ENCODE measurements at regions not wholly inside any gene's neighbourhood (a gene's known extent, or its start where the extent isn't known, plus 50 kb on each side); places are given as distances from the start of the nearest gene placed in this dataset.

GRCh38 chr1:194024659-194025058 is 838.2 kb upstream of the B3GALT2 start:
- ATAC-seq, result peak; percentile 81
- TF ChIP-seq TSHZ2 (CRISPR knock-in tag; IDR thresholded peaks at IDR 0.05) (no peak), ZNF565 (CRISPR knock-in tag; conservative IDR thresholded peaks at IDR 0.05; ENCODE audit: low read depth) (no peak), ESRRG (CRISPR knock-in tag; IDR thresholded peaks at IDR 0.05) (no peak), RARB (CRISPR knock-in tag; IDR thresholded peaks at IDR 0.05) (no peak; the same call in 1 of the 2 replicates), CSDC2 (CRISPR knock-in tag; IDR thresholded peaks at IDR 0.05) (no peak), GLIS3 (CRISPR knock-in tag; IDR thresholded peaks at IDR 0.05) (no peak), ZFP3 (CRISPR knock-in tag; IDR thresholded peaks at IDR 0.05) (no peak), ZNF8 (CRISPR knock-in tag; IDR thresholded peaks at IDR 0.05) (no peak), ZC3H10 (CRISPR knock-in tag; IDR thresholded peaks at IDR 0.05) (peak; percentile 99), TCF4 (CRISPR knock-in tag; IDR thresholded peaks at IDR 0.05; ENCODE audit: borderline replicate concordance) (no peak), ARNTL (CRISPR knock-in tag; IDR thresholded peaks at IDR 0.05; ENCODE audit: borderline replicate concordance, low read depth) (no peak), SNAI2 (CRISPR knock-in tag; IDR thresholded peaks at IDR 0.05) (no peak), BACH2 (CRISPR knock-in tag; IDR thresholded peaks at IDR 0.05; ENCODE audit: borderline replicate concordance) (no peak), OSR1 (CRISPR knock-in tag; IDR thresholded peaks at IDR 0.05) (no peak), TOX (CRISPR knock-in tag; IDR thresholded peaks at IDR 0.05; ENCODE audit: borderline replicate concordance) (peak; percentile 98), ZNF70 (CRISPR knock-in tag; IDR thresholded peaks at IDR 0.05) (no peak), ISL1 (CRISPR knock-in tag; IDR thresholded peaks at IDR 0.05) (no peak), PPARA (CRISPR knock-in tag; IDR thresholded peaks at IDR 0.05; ENCODE audit: borderline replicate concordance) (no peak), ZFP30 (CRISPR knock-in tag; IDR thresholded peaks at IDR 0.05) (no peak)
- TF ChIP-seq, protein P1, sequence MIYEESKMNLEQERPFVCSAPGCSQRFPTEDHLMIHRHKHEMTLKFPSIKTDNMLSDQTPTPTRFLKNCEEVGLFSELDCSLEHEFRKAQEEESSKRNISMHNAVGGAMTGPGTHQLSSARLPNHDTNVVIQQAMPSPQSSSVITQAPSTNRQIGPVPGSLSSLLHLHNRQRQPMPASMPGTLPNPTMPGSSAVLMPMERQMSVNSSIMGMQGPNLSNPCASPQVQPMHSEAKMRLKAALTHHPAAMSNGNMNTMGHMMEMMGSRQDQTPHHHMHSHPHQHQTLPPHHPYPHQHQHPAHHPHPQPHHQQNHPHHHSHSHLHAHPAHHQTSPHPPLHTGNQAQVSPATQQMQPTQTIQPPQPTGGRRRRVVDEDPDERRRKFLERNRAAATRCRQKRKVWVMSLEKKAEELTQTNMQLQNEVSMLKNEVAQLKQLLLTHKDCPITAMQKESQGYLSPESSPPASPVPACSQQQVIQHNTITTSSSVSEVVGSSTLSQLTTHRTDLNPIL (CRISPR knock-in tag; IDR thresholded peaks at IDR 0.05; ENCODE audit: low read depth), result no peak
- TF ChIP-seq, protein P2, sequence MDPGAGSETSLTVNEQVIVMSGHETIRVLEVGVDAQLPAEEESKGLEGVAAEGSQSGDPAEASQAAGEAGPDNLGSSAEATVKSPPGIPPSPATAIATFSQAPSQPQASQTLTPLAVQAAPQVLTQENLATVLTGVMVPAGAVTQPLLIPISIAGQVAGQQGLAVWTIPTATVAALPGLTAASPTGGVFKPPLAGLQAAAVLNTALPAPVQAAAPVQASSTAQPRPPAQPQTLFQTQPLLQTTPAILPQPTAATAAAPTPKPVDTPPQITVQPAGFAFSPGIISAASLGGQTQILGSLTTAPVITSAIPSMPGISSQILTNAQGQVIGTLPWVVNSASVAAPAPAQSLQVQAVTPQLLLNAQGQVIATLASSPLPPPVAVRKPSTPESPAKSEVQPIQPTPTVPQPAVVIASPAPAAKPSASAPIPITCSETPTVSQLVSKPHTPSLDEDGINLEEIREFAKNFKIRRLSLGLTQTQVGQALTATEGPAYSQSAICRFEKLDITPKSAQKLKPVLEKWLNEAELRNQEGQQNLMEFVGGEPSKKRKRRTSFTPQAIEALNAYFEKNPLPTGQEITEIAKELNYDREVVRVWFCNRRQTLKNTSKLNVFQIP (CRISPR knock-in tag; IDR thresholded peaks at IDR 0.05; ENCODE audit: borderline replicate concordance, low read depth), result peak; percentile 15; the same call in 1 of the 2 replicates
- TF ChIP-seq, protein P3, sequence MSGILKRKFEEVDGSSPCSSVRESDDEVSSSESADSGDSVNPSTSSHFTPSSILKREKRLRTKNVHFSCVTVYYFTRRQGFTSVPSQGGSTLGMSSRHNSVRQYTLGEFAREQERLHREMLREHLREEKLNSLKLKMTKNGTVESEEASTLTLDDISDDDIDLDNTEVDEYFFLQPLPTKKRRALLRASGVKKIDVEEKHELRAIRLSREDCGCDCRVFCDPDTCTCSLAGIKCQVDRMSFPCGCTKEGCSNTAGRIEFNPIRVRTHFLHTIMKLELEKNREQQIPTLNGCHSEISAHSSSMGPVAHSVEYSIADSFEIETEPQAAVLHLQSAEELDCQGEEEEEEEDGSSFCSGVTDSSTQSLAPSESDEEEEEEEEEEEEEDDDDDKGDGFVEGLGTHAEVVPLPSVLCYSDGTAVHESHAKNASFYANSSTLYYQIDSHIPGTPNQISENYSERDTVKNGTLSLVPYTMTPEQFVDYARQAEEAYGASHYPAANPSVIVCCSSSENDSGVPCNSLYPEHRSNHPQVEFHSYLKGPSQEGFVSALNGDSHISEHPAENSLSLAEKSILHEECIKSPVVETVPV (CRISPR knock-in tag; IDR thresholded peaks at IDR 0.05), result no peak
- TF ChIP-seq, protein P4, sequence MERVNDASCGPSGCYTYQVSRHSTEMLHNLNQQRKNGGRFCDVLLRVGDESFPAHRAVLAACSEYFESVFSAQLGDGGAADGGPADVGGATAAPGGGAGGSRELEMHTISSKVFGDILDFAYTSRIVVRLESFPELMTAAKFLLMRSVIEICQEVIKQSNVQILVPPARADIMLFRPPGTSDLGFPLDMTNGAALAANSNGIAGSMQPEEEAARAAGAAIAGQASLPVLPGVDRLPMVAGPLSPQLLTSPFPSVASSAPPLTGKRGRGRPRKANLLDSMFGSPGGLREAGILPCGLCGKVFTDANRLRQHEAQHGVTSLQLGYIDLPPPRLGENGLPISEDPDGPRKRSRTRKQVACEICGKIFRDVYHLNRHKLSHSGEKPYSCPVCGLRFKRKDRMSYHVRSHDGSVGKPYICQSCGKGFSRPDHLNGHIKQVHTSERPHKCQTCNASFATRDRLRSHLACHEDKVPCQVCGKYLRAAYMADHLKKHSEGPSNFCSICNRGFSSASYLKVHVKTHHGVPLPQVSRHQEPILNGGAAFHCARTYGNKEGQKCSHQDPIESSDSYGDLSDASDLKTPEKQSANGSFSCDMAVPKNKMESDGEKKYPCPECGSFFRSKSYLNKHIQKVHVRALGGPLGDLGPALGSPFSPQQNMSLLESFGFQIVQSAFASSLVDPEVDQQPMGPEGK (CRISPR knock-in tag; IDR thresholded peaks at IDR 0.05; ENCODE audit: borderline replicate concordance), result no peak; the same call in 1 of the 2 replicates

DNA sequence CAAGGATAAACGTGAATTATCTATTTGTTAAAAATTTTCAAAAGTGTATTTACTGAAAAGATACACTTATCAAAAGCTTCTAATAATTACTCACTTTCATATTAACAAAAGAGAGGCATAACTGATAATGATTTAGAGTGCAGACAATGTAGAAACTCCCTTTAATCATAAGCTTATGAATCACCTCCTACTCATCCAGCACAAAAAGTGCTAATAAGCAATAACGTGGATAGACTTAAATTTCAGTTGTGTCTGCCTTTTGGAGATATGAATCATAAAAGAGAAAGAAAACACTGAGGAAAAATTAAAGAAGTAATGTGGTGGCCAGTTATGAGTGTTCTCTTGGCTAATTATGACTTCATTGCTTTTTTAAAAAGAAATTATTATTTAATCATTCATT is 827.6 kb upstream of the B3GALT2 start:
- no peak for ATAC-seq
- no peak for TF ChIP-seq ZFP3 (CRISPR knock-in tag; IDR thresholded peaks at IDR 0.05)
- no peak for TF ChIP-seq ZC3H10 (CRISPR knock-in tag; IDR thresholded peaks at IDR 0.05)
- TF ChIP-seq BACH2 (CRISPR knock-in tag; IDR thresholded peaks at IDR 0.05; ENCODE audit: borderline replicate concordance), result no peak
- TF ChIP-seq ZNF8 (CRISPR knock-in tag; IDR thresholded peaks at IDR 0.05), result no peak
- no peak for TF ChIP-seq ISL1 (CRISPR knock-in tag; IDR thresholded peaks at IDR 0.05)
- no peak for TF ChIP-seq RARB (CRISPR knock-in tag; IDR thresholded peaks at IDR 0.05)
- TF ChIP-seq ESRRG (CRISPR knock-in tag; IDR thresholded peaks at IDR 0.05), result no peak
- no peak for TF ChIP-seq CSDC2 (CRISPR knock-in tag; IDR thresholded peaks at IDR 0.05)
- TF ChIP-seq, protein P3 (CRISPR knock-in tag; IDR thresholded peaks at IDR 0.05), result no peak
- no peak for TF ChIP-seq TOX (CRISPR knock-in tag; IDR thresholded peaks at IDR 0.05; ENCODE audit: borderline replicate concordance)
- TF ChIP-seq, protein P2 (CRISPR knock-in tag; IDR thresholded peaks at IDR 0.05; ENCODE audit: borderline replicate concordance, low read depth), result no peak
- no peak for TF ChIP-seq SNAI2 (CRISPR knock-in tag; IDR thresholded peaks at IDR 0.05)
- no peak for TF ChIP-seq GLIS3 (CRISPR knock-in tag; IDR thresholded peaks at IDR 0.05)
- TF ChIP-seq, protein P1 (CRISPR knock-in tag; IDR thresholded peaks at IDR 0.05; ENCODE audit: low read depth), result no peak
- TF ChIP-seq ZNF70 (CRISPR knock-in tag; IDR thresholded peaks at IDR 0.05), result no peak
